ENCODE measurements at regions not wholly inside any gene's neighbourhood (a gene's known extent, or its start where the extent isn't known, plus 50 kb on each side); places are given as distances from the start of the nearest gene placed in this dataset.

DNA sequence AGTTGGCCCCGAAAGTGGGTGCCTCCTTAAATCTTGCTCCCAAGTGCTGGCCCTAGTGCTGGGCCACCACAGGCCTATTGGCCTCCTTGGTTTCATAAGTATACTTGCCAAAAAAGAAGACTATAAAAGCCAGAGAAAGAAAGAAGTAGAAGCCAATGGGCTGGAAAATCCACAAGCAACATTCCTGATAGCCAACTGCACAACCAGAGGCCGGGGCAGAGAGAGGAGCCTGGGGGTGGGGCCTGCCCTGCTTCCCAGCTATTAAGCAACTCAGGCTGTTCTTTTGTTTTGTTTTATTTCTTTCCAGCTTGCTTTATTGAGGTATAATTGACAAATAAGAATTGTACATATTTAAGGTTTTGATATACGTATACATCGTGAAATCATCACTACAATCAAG lies 177.2 kb upstream of the NTF3 start:
- H3K9me2 ChIP-seq (ENCODE audit: insufficient read depth, low read length), result no peaks in the 10 kb centered on the region

DNA sequence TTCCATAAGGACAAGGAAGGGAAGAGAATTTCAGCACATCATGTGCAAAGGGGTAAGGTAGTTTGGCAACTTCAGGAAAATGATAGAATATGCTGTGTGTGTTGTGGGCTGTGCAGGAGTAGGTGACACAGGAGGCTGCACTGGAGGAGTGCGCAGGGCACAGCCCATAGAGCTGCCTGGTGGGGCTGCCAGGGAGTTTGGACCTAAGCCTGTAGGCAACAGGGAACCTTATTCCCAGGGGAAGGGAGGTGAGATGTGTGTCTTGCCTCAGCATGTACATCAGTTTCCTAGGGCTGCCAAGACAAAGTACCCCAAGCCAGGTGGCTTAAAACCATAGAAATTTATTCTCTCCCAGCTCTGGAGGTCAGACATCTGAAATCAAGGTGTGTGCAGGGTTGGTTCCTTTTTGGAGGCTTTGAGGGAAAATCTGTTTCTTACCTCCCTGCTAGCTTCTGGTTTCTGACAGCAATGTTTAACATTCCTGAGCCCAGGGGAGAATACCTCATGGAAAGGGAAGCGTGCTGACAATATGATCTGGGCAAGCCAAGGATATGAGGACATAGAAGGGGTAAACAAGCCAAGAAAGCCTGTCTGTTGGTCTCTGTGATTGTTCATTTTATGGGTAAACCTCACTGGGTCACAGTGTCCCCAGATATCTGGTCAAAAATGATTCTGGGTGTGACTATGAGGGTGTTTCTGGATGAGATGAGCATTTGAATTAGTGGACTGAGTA lies 174.0 kb upstream of the NTF3 start:
- Histone ChIP-seq H3K9me2 (ENCODE audit: insufficient read depth, low read length) (no peaks in the 10 kb centered on the region), H3K4me2 (ENCODE audit: low read length) (no peak overlapping the region), H3K27ac (ENCODE audit: low read length) (no peak overlapping the region), H3F3A (ENCODE audit: insufficient read depth, low read length, poor library complexity, severe bottlenecking) (no peaks in the 10 kb centered on the region), H3K4me3 (ENCODE audit: low read length) (no peak overlapping the region), H3K9me3 (ENCODE audit: low read length) (no peaks in the 10 kb centered on the region), H3K27me3 (ENCODE audit: insufficient read depth, low read depth, low read length) (no peaks in the 10 kb centered on the region), H4K20me1 (ENCODE audit: insufficient read depth) (no peaks in the 10 kb centered on the region), H3K79me2 (replicated peaks; ENCODE audit: insufficient read depth, low read length) (no peaks in the 10 kb centered on the region), H3K36me3 (ENCODE audit: insufficient read depth, low read length) (no peaks in the 10 kb centered on the region), H3K9ac (ENCODE audit: low read length) (no peak overlapping the region), H2AFZ (ENCODE audit: low read depth, low read length) (no peak overlapping the region)
- TF ChIP-seq RAD21 (conservative IDR thresholded peaks at IDR 0.05) (no peak), TAF1 (IDR thresholded peaks at IDR 0.05; ENCODE audit: low read depth) (no peak), POLR2AphosphoS5 (IDR thresholded peaks at IDR 0.05) (no peak), SMC3 (conservative IDR thresholded peaks at IDR 0.05; ENCODE audit: poor library complexity) (no peak), EZH2 (IDR thresholded peaks at IDR 0.05; ENCODE audit: borderline replicate concordance, insufficient read depth, low read length, poor library complexity, severe bottlenecking) (no peak), EP300 (conservative IDR thresholded peaks at IDR 0.05; ENCODE audit: poor library complexity, severe bottlenecking) (no peak), MXI1 (conservative IDR thresholded peaks at IDR 0.05; ENCODE audit: poor library complexity, severe bottlenecking) (no peak)
- TF ChIP-seq, protein P1, sequence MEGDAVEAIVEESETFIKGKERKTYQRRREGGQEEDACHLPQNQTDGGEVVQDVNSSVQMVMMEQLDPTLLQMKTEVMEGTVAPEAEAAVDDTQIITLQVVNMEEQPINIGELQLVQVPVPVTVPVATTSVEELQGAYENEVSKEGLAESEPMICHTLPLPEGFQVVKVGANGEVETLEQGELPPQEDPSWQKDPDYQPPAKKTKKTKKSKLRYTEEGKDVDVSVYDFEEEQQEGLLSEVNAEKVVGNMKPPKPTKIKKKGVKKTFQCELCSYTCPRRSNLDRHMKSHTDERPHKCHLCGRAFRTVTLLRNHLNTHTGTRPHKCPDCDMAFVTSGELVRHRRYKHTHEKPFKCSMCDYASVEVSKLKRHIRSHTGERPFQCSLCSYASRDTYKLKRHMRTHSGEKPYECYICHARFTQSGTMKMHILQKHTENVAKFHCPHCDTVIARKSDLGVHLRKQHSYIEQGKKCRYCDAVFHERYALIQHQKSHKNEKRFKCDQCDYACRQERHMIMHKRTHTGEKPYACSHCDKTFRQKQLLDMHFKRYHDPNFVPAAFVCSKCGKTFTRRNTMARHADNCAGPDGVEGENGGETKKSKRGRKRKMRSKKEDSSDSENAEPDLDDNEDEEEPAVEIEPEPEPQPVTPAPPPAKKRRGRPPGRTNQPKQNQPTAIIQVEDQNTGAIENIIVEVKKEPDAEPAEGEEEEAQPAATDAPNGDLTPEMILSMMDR (IDR thresholded peaks at IDR 0.05; ENCODE audit: poor library complexity, severe bottlenecking), result no peak
- TF ChIP-seq, protein P2, sequence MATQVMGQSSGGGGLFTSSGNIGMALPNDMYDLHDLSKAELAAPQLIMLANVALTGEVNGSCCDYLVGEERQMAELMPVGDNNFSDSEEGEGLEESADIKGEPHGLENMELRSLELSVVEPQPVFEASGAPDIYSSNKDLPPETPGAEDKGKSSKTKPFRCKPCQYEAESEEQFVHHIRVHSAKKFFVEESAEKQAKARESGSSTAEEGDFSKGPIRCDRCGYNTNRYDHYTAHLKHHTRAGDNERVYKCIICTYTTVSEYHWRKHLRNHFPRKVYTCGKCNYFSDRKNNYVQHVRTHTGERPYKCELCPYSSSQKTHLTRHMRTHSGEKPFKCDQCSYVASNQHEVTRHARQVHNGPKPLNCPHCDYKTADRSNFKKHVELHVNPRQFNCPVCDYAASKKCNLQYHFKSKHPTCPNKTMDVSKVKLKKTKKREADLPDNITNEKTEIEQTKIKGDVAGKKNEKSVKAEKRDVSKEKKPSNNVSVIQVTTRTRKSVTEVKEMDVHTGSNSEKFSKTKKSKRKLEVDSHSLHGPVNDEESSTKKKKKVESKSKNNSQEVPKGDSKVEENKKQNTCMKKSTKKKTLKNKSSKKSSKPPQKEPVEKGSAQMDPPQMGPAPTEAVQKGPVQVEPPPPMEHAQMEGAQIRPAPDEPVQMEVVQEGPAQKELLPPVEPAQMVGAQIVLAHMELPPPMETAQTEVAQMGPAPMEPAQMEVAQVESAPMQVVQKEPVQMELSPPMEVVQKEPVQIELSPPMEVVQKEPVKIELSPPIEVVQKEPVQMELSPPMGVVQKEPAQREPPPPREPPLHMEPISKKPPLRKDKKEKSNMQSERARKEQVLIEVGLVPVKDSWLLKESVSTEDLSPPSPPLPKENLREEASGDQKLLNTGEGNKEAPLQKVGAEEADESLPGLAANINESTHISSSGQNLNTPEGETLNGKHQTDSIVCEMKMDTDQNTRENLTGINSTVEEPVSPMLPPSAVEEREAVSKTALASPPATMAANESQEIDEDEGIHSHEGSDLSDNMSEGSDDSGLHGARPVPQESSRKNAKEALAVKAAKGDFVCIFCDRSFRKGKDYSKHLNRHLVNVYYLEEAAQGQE (IDR thresholded peaks at IDR 0.05; ENCODE audit: borderline replicate concordance), result no peak

More for the DNA sequence above, 177.2 kb upstream of the NTF3 start:
- Histone ChIP-seq H3K9ac (ENCODE audit: low read length) (no peak overlapping the region), H3F3A (ENCODE audit: insufficient read depth, low read length, poor library complexity, severe bottlenecking) (no peaks in the 10 kb centered on the region), H3K4me3 (ENCODE audit: low read length) (no peak overlapping the region), H3K36me3 (ENCODE audit: insufficient read depth, low read length) (no peaks in the 10 kb centered on the region), H3K27me3 (ENCODE audit: insufficient read depth, low read depth, low read length) (no peaks in the 10 kb centered on the region), H2AFZ (ENCODE audit: low read depth, low read length) (no peak overlapping the region), H4K20me1 (ENCODE audit: insufficient read depth) (no peaks in the 10 kb centered on the region), H3K4me2 (ENCODE audit: low read length) (no peak overlapping the region), H3K9me3 (ENCODE audit: low read length) (no peaks in the 10 kb centered on the region), H3K79me2 (replicated peaks; ENCODE audit: insufficient read depth, low read length) (no peaks in the 10 kb centered on the region), H3K27ac (ENCODE audit: low read length) (no peak overlapping the region)
- TF ChIP-seq EZH2 (IDR thresholded peaks at IDR 0.05; ENCODE audit: borderline replicate concordance, insufficient read depth, low read length, poor library complexity, severe bottlenecking) (no peak), POLR2AphosphoS5 (IDR thresholded peaks at IDR 0.05) (no peak), EP300 (conservative IDR thresholded peaks at IDR 0.05; ENCODE audit: poor library complexity, severe bottlenecking) (no peak), TAF1 (IDR thresholded peaks at IDR 0.05; ENCODE audit: low read depth) (no peak), MXI1 (conservative IDR thresholded peaks at IDR 0.05; ENCODE audit: poor library complexity, severe bottlenecking) (no peak), SMC3 (conservative IDR thresholded peaks at IDR 0.05; ENCODE audit: poor library complexity) (no peak), RAD21 (conservative IDR thresholded peaks at IDR 0.05) (no peak)
- TF ChIP-seq, protein P2 (IDR thresholded peaks at IDR 0.05; ENCODE audit: borderline replicate concordance), result no peak
- TF ChIP-seq, protein P1 (IDR thresholded peaks at IDR 0.05; ENCODE audit: poor library complexity, severe bottlenecking), result no peak
